Fibroblast of skin of abdomen (primary cell): ENCODE measurements at regions not wholly inside any gene's neighbourhood (a gene's known extent, or its start where the extent isn't known, plus 50 kb on each side); places are given as distances from the start of the nearest gene placed in this dataset.
"Not testable (repeated sequence)": the region's sequence is repeated elsewhere in the genome, so short reads cannot be mapped to it uniquely, and the experiment has no call there.

Experiments used
- DNase-seq: peaks from one replicate; pipeline ENCODE4 v3.0.0-alpha.2; 2013

- no peak for DNase-seq
Observed at GRCh38 chr18:41899535-41899934, 55.5 kb upstream of the PIK3C3 start.

GRCh38 chr18:41893432-41893831 is 61.6 kb upstream of the PIK3C3 start:
- no peak for DNase-seq

GRCh38 chr18:41887100-41887499 is 67.9 kb upstream of the PIK3C3 start:
- DNase-seq, result no peak

- no peak for DNase-seq
Observed at GRCh38 chr18:41886126-41886807, 68.8 kb upstream of the PIK3C3 start.

- peak; percentile 68 for DNase-seq
Observed at GRCh38 chr18:41881285-41881684, 73.7 kb upstream of the PIK3C3 start.

GRCh38 chr18:41879256-41879655 is 75.8 kb upstream of the PIK3C3 start:
- no peak for DNase-seq

GRCh38 chr18:41875094-41875780 is 79.8 kb upstream of the PIK3C3 start:
- DNase-seq, result peak; percentile 77

GRCh38 chr18:41873730-41874129 is 81.3 kb upstream of the PIK3C3 start:
- no peak for DNase-seq

GRCh38 chr18:41872206-41872605 is 82.8 kb upstream of the PIK3C3 start:
- DNase-seq, result no peak

GRCh38 chr18:41871229-41872000 is 83.6 kb upstream of the PIK3C3 start:
- no peak for DNase-seq

GRCh38 chr18:41870817-41871216 is 84.2 kb upstream of the PIK3C3 start:
- peak; percentile 65 for DNase-seq

- no peak for DNase-seq
Observed at GRCh38 chr18:41870191-41870590, 84.8 kb upstream of the PIK3C3 start.

GRCh38 chr18:41865796-41866195 is 89.2 kb upstream of the PIK3C3 start:
- not testable (repeated sequence) for DNase-seq

- DNase-seq, result no peak
Observed at GRCh38 chr18:41864216-41864615, 90.8 kb upstream of the PIK3C3 start.

GRCh38 chr18:41862921-41863320 is 92.1 kb upstream of the PIK3C3 start:
- no peak for DNase-seq

- DNase-seq, result no peak
Observed at GRCh38 chr18:41860987-41861386, 94.0 kb upstream of the PIK3C3 start.

- DNase-seq, result peak; percentile 35
Observed at GRCh38 chr18:41858761-41859555, 96.1 kb upstream of the PIK3C3 start.

- no peak for DNase-seq
Observed at GRCh38 chr18:41853280-41853679, 101.8 kb upstream of the PIK3C3 start.

GRCh38 chr18:41850781-41851180 is 104.3 kb upstream of the PIK3C3 start:
- no peak for DNase-seq

- no peak for DNase-seq
Observed at GRCh38 chr18:41849632-41850031, 105.4 kb upstream of the PIK3C3 start.

GRCh38 chr18:41845563-41845962 is 109.5 kb upstream of the PIK3C3 start:
- no peak for DNase-seq

GRCh38 chr18:41842886-41843285 is 112.1 kb upstream of the PIK3C3 start:
- DNase-seq, result no peak
